ENCODE measurements at regions not wholly inside any gene's neighbourhood (a gene's known extent, or its start where the extent isn't known, plus 50 kb on each side); places are given as distances from the start of the nearest gene placed in this dataset.

GRCh38 chr18:34511879-34512278, 198.2 kb upstream of the DTNA start (continued):
- TF ChIP-seq CHD7 (IDR thresholded peaks at IDR 0.05; ENCODE audit: insufficient replicate concordance, low read length) (no peak), POLR2A (IDR thresholded peaks at IDR 0.05; ENCODE audit: control extremely low read depth in 1 of 2, low read depth in 2 of 2, low read length in 2 of 2) (no peak), RXRA (IDR thresholded peaks at IDR 0.05; ENCODE audit: insufficient read depth, low read depth, low read length) (no peak), BRCA1 (IDR thresholded peaks at IDR 0.05; ENCODE audit: low read depth, low read length) (no peak), RBBP5 (IDR thresholded peaks at IDR 0.05; ENCODE audit: borderline replicate concordance, low read depth, low read length) (no peak), MAFK (IDR thresholded peaks at IDR 0.05; ENCODE audit: low read depth, low read length) (no peak), E2F6 (IDR thresholded peaks at IDR 0.05) (no peak), CTCF (IDR thresholded peaks at IDR 0.05; ENCODE audit: control extremely low read depth in 1 of 3, insufficient read depth in 1 of 3, low read depth in 1 of 3, low read length in 3 of 3) (no peak), HDAC6 (IDR thresholded peaks at IDR 0.05; ENCODE audit: low read depth, low read length) (no peak)
